IMR-90 (cell line): ENCODE measurements at regions not wholly inside any gene's neighbourhood (a gene's known extent, or its start where the extent isn't known, plus 50 kb on each side); places are given as distances from the start of the nearest gene placed in this dataset.

Experiments
- ATAC-seq: fragments of 200-7000 bp; cut with Tn5 transposase; 2 replicates; pipeline ENCODE4 v1.9.1; 2020; ENCODE audit warnings: low read depth, mild to moderate bottlenecking, moderate library complexity
- BruUV-seq: library from RNA; stranded (reverse); fragments of 400-500 nt; replicated peaks from 2 replicates; lab custom pipeline; 2021; lab: Mats Ljungman, UMichigan
- CTCF ChIA-PET: fragments of 300-600 bp; formaldehyde crosslinking; extraction: SDS; loops from one replicate; lab custom pipeline; 2021; ENCODE audit warnings: antibody characterized with exemption; lab: Yijun Ruan, JAX
- POLR2A ChIA-PET: fragments of 300-600 bp; sonication (Branson Sonifier 250); formaldehyde crosslinking; loops from one replicate; lab custom pipeline; 2022; ENCODE audit warnings: antibody characterized with exemption; ENCODE audit not compliant: unreplicated experiment; lab: Charles Lee
- DNase-seq: peaks from one replicate; pipeline ENCODE4 v3.0.0; 2013
- H2AFZ ChIP-seq: replicated peaks from 2 replicates; pipeline ENCODE3; 2013; ENCODE audit warnings: low read length, mild to moderate bottlenecking; ENCODE audit not compliant: poor library complexity
- H2AK5ac ChIP-seq: 2 replicates; pipeline ENCODE4 v1.6.1; 2013; ENCODE audit warnings: low read depth, low read length, inconsistent platforms
- H2AK9ac ChIP-seq: replicated peaks from 2 replicates; pipeline ENCODE3; 2013; ENCODE audit warnings: mild to moderate bottlenecking, low read depth, low read length, moderate library complexity; ENCODE audit not compliant: poor library complexity
- H2BK120ac ChIP-seq: 2 replicates; pipeline ENCODE4 v1.6.1; 2013; ENCODE audit warnings: low read depth, low read length, inconsistent platforms
- H2BK15ac ChIP-seq: 3 replicates; pipeline ENCODE4 v1.6.1; 2013; ENCODE audit warnings: low read depth, low read length, inconsistent platforms
- H2BK20ac ChIP-seq: 2 replicates; pipeline ENCODE4 v1.6.1; 2013; ENCODE audit warnings: low read depth, mild to moderate bottlenecking, inconsistent platforms, low read length, moderate library complexity
- H2BK5ac ChIP-seq: 2 replicates; pipeline ENCODE4 v1.6.1; 2013; ENCODE audit warnings: mild to moderate bottlenecking, low read depth, low read length, inconsistent platforms; ENCODE audit not compliant: poor library complexity, severe bottlenecking
- H3K14ac ChIP-seq: replicated peaks from 2 replicates; pipeline ENCODE4 v1.6.1; 2013; ENCODE audit warnings: low read depth, low read length, inconsistent platforms
- H3K18ac ChIP-seq: 2 replicates; pipeline ENCODE4 v1.6.1; 2013; ENCODE audit warnings: low read depth, low read length, control low read depth
- H3K23ac ChIP-seq: 2 replicates; pipeline ENCODE4 v1.6.1; 2013; ENCODE audit warnings: low read depth, low read length, inconsistent platforms
- H3K27ac ChIP-seq: 2 replicates; pipeline ENCODE4 v1.5.1; 2013; ENCODE audit warnings: mild to moderate bottlenecking, control low read depth, low read length; ENCODE audit not compliant: insufficient read depth
- H3K27me3 ChIP-seq: 2 replicates; pipeline ENCODE4 v1.6.1; 2013; ENCODE audit warnings: low read length; ENCODE audit not compliant: control insufficient read depth, insufficient read depth
- H3K36me3 ChIP-seq: 2 replicates; pipeline ENCODE4 v1.6.1; 2013; ENCODE audit warnings: low read length, mixed read lengths; ENCODE audit not compliant: control insufficient read depth, insufficient read depth
- H3K4ac ChIP-seq: 2 replicates; pipeline ENCODE4 v1.6.1; 2013; ENCODE audit warnings: low read depth, low read length, inconsistent platforms
- H3K4me1 ChIP-seq: 2 replicates; pipeline ENCODE4 v1.6.1; 2013; ENCODE audit warnings: low read length, mixed read lengths; ENCODE audit not compliant: control insufficient read depth, insufficient read depth
- H3K4me2 ChIP-seq: 2 replicates; pipeline ENCODE4 v1.6.1; 2013; ENCODE audit warnings: low read depth, mild to moderate bottlenecking, control low read depth, low read length, moderate library complexity
- H3K4me3 ChIP-seq: 2 replicates; pipeline ENCODE4 v1.5.1; 2013; ENCODE audit warnings: low read depth, mild to moderate bottlenecking, control low read depth, low read length, moderate library complexity; ENCODE audit not compliant: insufficient read depth
- H3K56ac ChIP-seq: 2 replicates; pipeline ENCODE4 v1.6.1; 2013; ENCODE audit warnings: low read length, inconsistent platforms; ENCODE audit not compliant: insufficient read depth; ENCODE audit errors: extremely low read depth
- H3K79me1 ChIP-seq, 2 experiments: 2 replicates each; pipeline ENCODE4 v1.6.1; 2013; ENCODE audit warnings: low read length in 2 of 2, inconsistent platforms in 1 of 2, low read depth in 1 of 2
- H3K9ac ChIP-seq: 2 replicates; pipeline ENCODE4 v1.6.1; 2013; ENCODE audit warnings: low read depth, low read length, control low read depth
- H3K9me1 ChIP-seq: 2 replicates; pipeline ENCODE4 v1.6.1; 2013; ENCODE audit warnings: low read length, inconsistent platforms; ENCODE audit not compliant: insufficient read depth
- H3K9me3 ChIP-seq: 2 replicates; pipeline ENCODE4 v1.6.1; 2013; ENCODE audit warnings: low read length; ENCODE audit not compliant: control insufficient read depth, insufficient read depth
- H4K20me1 ChIP-seq: 2 replicates; pipeline ENCODE4 v1.6.1; 2013; ENCODE audit warnings: low read length, inconsistent platforms; ENCODE audit not compliant: insufficient read depth
- H4K5ac ChIP-seq: 2 replicates; pipeline ENCODE4 v1.6.1; 2013; ENCODE audit warnings: mild to moderate bottlenecking, low read depth, low read length, control low read depth
- H4K8ac ChIP-seq, 2 experiments: 2 replicates each; pipeline ENCODE4 v1.6.1; 2013; ENCODE audit warnings: low read depth in 2 of 2, low read length in 2 of 2, control low read depth in 1 of 2, inconsistent platforms in 1 of 2
- H4K91ac ChIP-seq: 2 replicates; pipeline ENCODE4 v1.6.1; 2013; ENCODE audit warnings: low read depth, low read length, inconsistent platforms; ENCODE audit not compliant: insufficient read depth
- BHLHE40 ChIP-seq: fragments of 150-350 bp; IDR thresholded peaks from 2 replicates; pipeline ENCODE4 v1.6.1; 2016; ENCODE audit warnings: mild to moderate bottlenecking, low read depth, low read length
- CEBPB ChIP-seq: IDR thresholded peaks from 2 replicates; pipeline ENCODE4 v1.6.1; 2012; ENCODE audit warnings: low read depth, low read length, improper control_type of control experiment
- CHD1 ChIP-seq: IDR thresholded peaks from 2 replicates; pipeline ENCODE4 v1.6.1; 2012; ENCODE audit warnings: low read depth, low read length, improper control_type of control experiment
- FOS ChIP-seq: fragments of 150-350 bp; IDR thresholded peaks from 2 replicates; pipeline ENCODE4 v1.6.1; 2016; ENCODE audit warnings: low read depth, low read length
- MAFK ChIP-seq: IDR thresholded peaks from 2 replicates; pipeline ENCODE4 v1.6.1; 2012; ENCODE audit warnings: low read depth, low read length, improper control_type of control experiment
- MAZ ChIP-seq: IDR thresholded peaks from 2 replicates; pipeline ENCODE4 v1.6.1; 2012; ENCODE audit warnings: low read depth, mild to moderate bottlenecking, low read length, improper control_type of control experiment, moderate library complexity, borderline replicate concordance
- MXI1 ChIP-seq: IDR thresholded peaks from 2 replicates; pipeline ENCODE4 v1.6.1; 2012; ENCODE audit warnings: low read depth, mild to moderate bottlenecking, low read length, moderate library complexity, borderline replicate concordance
- NFE2L2 ChIP-seq: fragments of 150-350 bp; IDR thresholded peaks from 2 replicates; pipeline ENCODE4 v1.6.1; 2016; ENCODE audit warnings: low read depth, mild to moderate bottlenecking, low read length
- POLR2A ChIP-seq: IDR thresholded peaks from 2 replicates; pipeline ENCODE4 v1.6.1; 2012; ENCODE audit warnings: mild to moderate bottlenecking, low read depth, low read length
- RAD21 ChIP-seq: IDR thresholded peaks from 2 replicates; pipeline ENCODE4 v1.6.1; 2012; ENCODE audit warnings: low read length, improper control_type of control experiment
- RCOR1 ChIP-seq: IDR thresholded peaks from 2 replicates; pipeline ENCODE4 v1.6.1; 2012; ENCODE audit warnings: mild to moderate bottlenecking, low read length, improper control_type of control experiment; ENCODE audit not compliant: insufficient replicate concordance
- RFX5 ChIP-seq: IDR thresholded peaks from 2 replicates; pipeline ENCODE4 v1.8.0; 2012; ENCODE audit warnings: low read depth, mild to moderate bottlenecking, low read length, moderate library complexity
- SMC3 ChIP-seq: fragments of 150-350 bp; IDR thresholded peaks from 2 replicates; pipeline ENCODE4 v1.6.1; 2016; ENCODE audit warnings: low read depth, mild to moderate bottlenecking, antibody characterized with exemption, low read length, moderate library complexity
- WGBS, 2 experiments: methylation state at CpG; one replicate each; pipeline versions ENCODE4 v1.1.5 to v1.1.7; 2013; ENCODE audit warnings: missing lambda C conversion rate in 2 of 2; ENCODE audit not compliant: insufficient read length in 1 of 2; ENCODE audit errors: extremely low coverage in 2 of 2; 5-methylcytosine and 5-hydroxymethylcytosine counted together
- dilution Hi-C: fragments of 300-500 bp; cut with HindIII; formaldehyde crosslinking; loops from one replicate; pipeline ENCODE4 v1.14.3; 2018; ENCODE audit warnings: low sequenced_read_pairs; ENCODE audit not compliant: unreplicated experiment
- in situ Hi-C: fragments of 300-500 bp; cut with MboI; formaldehyde crosslinking; loops from 3 replicates; pipeline ENCODE4 v1.14.3; 2019; ENCODE audit warnings: low sequenced_read_pairs, inconsistent platforms, mixed read lengths
- intact Hi-C: fragments of 100-400 bp; cut with micrococcal nuclease; formaldehyde crosslinking; loops from 2 replicates; pipeline ENCODE4 v1.10.0; 2022
- TF ChIP-seq, protein P1 (sequence below): fragments of 150-350 bp; IDR thresholded peaks from 2 replicates; pipeline ENCODE4 v1.6.1; 2017; ENCODE audit warnings: mild to moderate bottlenecking, antibody characterized with exemption, low read length, low read depth
- TF ChIP-seq, protein P2 (sequence below): conservative IDR thresholded peaks from 2 replicates; pipeline ENCODE4 v1.5.1; 2012; ENCODE audit warnings: mild to moderate bottlenecking, low read depth, low read length, improper control_type of control experiment
- TF ChIP-seq, protein P3 (sequence below): fragments of 150-350 bp; IDR thresholded peaks from 2 replicates; pipeline ENCODE4 v1.6.1; 2016; ENCODE audit warnings: low read depth, mild to moderate bottlenecking, low read length, moderate library complexity, borderline replicate concordance

DNA sequence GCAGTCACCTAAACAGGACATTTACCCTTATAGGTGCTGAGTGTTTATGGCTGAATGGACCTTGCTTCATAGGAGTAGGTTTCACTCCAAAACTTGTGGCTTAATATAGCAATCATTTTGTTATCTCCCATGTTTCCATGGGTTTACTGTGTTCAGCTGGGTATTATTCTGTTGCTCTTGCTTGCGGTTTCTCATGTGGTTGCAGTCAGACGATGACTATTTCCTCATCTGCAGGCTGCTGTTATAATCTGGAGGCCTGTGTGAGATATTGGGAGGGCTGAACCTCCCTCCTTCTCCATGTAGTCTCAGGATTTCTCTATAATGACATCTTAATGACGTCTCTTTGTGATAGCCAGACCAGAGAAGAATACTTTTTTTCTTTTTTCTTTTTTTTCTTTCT is 98.1 kb downstream of the ZPLD1 start:
- Histone ChIP-seq H4K8ac (no peak overlapping the region), H3K4me1 (no peaks in the 10 kb centered on the region), H3K36me3 (no peaks in the 10 kb centered on the region), H2BK15ac (no peak overlapping the region), H3K14ac (no peak overlapping the region), H2AK5ac (no peak overlapping the region), H2BK5ac (no peak overlapping the region), H3K9me3 (no peaks in the 10 kb centered on the region), H3K27ac (no peak overlapping the region), H3K56ac (no peak overlapping the region), H3K9me1 (no peaks in the 10 kb centered on the region), H2BK120ac (no peak overlapping the region), H3K4me3 (no peak overlapping the region), H4K91ac (no peak overlapping the region), H2BK20ac (no peak overlapping the region), H3K9ac (no peak overlapping the region), H3K79me1 (no peaks in the 10 kb centered on the region), H3K4ac (no peak overlapping the region), H4K20me1 (no peaks in the 10 kb centered on the region), H3K27me3 (no peaks in the 10 kb centered on the region), H3K23ac (no peak overlapping the region), H3K18ac (no peak overlapping the region), H2AK9ac (no peak overlapping the region), H4K5ac (no peak overlapping the region), H2AFZ (no peak overlapping the region), H3K4me2 (no peak overlapping the region)
- in situ Hi-C loops: loop anchor here (10.0 kb wide), 1 partner anchor 728 kb away; no protein-coding TSS in a partner anchor
- dilution Hi-C loops: loop anchor here (10.0 to 25.0 kb wide), 2 partner anchors 296 to 728 kb away; no protein-coding TSS in a partner anchor
- POLR2A ChIA-PET: no interaction called here
- CTCF ChIA-PET: no interaction called here
- DNase-seq (peak; percentile 4), ATAC-seq (no peak)
- no CpG with 5 or more reads among the region's 3 CpGs for WGBS, 2 experiments
- intact Hi-C loops: loop anchor here (2.0 kb wide), 1 partner anchor 720 kb away; no protein-coding TSS in a partner anchor
- BruUV-seq: no TSS peak
- TF ChIP-seq SMC3: no peak
- no peak for TF ChIP-seq BHLHE40
- no peak for TF ChIP-seq RAD21
- no peak for TF ChIP-seq POLR2A
- no peak for TF ChIP-seq NFE2L2
- no peak for TF ChIP-seq FOS
- TF ChIP-seq, protein P1, sequence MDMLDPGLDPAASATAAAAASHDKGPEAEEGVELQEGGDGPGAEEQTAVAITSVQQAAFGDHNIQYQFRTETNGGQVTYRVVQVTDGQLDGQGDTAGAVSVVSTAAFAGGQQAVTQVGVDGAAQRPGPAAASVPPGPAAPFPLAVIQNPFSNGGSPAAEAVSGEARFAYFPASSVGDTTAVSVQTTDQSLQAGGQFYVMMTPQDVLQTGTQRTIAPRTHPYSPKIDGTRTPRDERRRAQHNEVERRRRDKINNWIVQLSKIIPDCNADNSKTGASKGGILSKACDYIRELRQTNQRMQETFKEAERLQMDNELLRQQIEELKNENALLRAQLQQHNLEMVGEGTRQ: no peak
- no peak for TF ChIP-seq RCOR1
- no peak for TF ChIP-seq MAZ
- TF ChIP-seq, protein P2, sequence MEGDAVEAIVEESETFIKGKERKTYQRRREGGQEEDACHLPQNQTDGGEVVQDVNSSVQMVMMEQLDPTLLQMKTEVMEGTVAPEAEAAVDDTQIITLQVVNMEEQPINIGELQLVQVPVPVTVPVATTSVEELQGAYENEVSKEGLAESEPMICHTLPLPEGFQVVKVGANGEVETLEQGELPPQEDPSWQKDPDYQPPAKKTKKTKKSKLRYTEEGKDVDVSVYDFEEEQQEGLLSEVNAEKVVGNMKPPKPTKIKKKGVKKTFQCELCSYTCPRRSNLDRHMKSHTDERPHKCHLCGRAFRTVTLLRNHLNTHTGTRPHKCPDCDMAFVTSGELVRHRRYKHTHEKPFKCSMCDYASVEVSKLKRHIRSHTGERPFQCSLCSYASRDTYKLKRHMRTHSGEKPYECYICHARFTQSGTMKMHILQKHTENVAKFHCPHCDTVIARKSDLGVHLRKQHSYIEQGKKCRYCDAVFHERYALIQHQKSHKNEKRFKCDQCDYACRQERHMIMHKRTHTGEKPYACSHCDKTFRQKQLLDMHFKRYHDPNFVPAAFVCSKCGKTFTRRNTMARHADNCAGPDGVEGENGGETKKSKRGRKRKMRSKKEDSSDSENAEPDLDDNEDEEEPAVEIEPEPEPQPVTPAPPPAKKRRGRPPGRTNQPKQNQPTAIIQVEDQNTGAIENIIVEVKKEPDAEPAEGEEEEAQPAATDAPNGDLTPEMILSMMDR: no peak
- no peak for TF ChIP-seq CEBPB
- TF ChIP-seq, protein P3, sequence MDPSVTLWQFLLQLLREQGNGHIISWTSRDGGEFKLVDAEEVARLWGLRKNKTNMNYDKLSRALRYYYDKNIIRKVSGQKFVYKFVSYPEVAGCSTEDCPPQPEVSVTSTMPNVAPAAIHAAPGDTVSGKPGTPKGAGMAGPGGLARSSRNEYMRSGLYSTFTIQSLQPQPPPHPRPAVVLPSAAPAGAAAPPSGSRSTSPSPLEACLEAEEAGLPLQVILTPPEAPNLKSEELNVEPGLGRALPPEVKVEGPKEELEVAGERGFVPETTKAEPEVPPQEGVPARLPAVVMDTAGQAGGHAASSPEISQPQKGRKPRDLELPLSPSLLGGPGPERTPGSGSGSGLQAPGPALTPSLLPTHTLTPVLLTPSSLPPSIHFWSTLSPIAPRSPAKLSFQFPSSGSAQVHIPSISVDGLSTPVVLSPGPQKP: no peak
- TF ChIP-seq MAFK: no peak
- no peak for TF ChIP-seq MXI1
- no peak for TF ChIP-seq RFX5
- TF ChIP-seq CHD1: no peak
